ENCODE measurements at regions not wholly inside any gene's neighbourhood (a gene's known extent, or its start where the extent isn't known, plus 50 kb on each side); places are given as distances from the start of the nearest gene placed in this dataset.

- no peak for DNase-seq (ENCODE audit: low read depth)
- TF ChIP-seq CTCF (IDR thresholded peaks at IDR 0.05; ENCODE audit: insufficient read depth, low read length), result no peak
- no peak overlapping the region for H3K4me3 ChIP-seq (ENCODE audit: low read depth, low read length)
Measured at GRCh38 chr4:176864238-176864637, 71.5 kb upstream of the VEGFC start.

- H3K4me3 ChIP-seq (ENCODE audit: low read depth, low read length), result no peak overlapping the region
- no peak for DNase-seq (ENCODE audit: low read depth)
- no peak for TF ChIP-seq CTCF (IDR thresholded peaks at IDR 0.05; ENCODE audit: insufficient read depth, low read length)
Measured at GRCh38 chr4:176868676-176869075, 76.0 kb upstream of the VEGFC start.

- DNase-seq (ENCODE audit: low read depth), result peak; percentile 8
- no peak overlapping the region for H3K4me3 ChIP-seq (ENCODE audit: low read depth, low read length)
- TF ChIP-seq CTCF (IDR thresholded peaks at IDR 0.05; ENCODE audit: insufficient read depth, low read length), result no peak
Measured at GRCh38 chr4:176872461-176872860, 79.7 kb upstream of the VEGFC start.

GRCh38 chr4:176874721-176875445 is 82.2 kb upstream of the VEGFC start:
- H3K4me3 ChIP-seq (ENCODE audit: low read depth, low read length), result no peak overlapping the region
- DNase-seq (ENCODE audit: low read depth), result peak; percentile 40
- no peak for TF ChIP-seq CTCF (IDR thresholded peaks at IDR 0.05; ENCODE audit: insufficient read depth, low read length)

- no peak for TF ChIP-seq CTCF (IDR thresholded peaks at IDR 0.05; ENCODE audit: insufficient read depth, low read length)
- peak; percentile 7 for DNase-seq (ENCODE audit: low read depth)
- H3K4me3 ChIP-seq (ENCODE audit: low read depth, low read length), result no peak overlapping the region
Measured at GRCh38 chr4:176875446-176875930, 82.8 kb upstream of the VEGFC start.

GRCh38 chr4:176879380-176880116 is 86.8 kb upstream of the VEGFC start:
- TF ChIP-seq CTCF (IDR thresholded peaks at IDR 0.05; ENCODE audit: insufficient read depth, low read length), result no peak
- H3K4me3 ChIP-seq (ENCODE audit: low read depth, low read length), result no peak overlapping the region
- DNase-seq (ENCODE audit: low read depth), result peak; percentile 71
